GM19035 (cell line): ENCODE measurements at regions not wholly inside any gene's neighbourhood (a gene's known extent, or its start where the extent isn't known, plus 50 kb on each side); places are given as distances from the start of the nearest gene placed in this dataset.
"Not testable (repeated sequence)": the region's sequence is repeated elsewhere in the genome, so short reads cannot be mapped to it uniquely, and the experiment has no call there.

Experiments
- ATAC-seq: cut with Tn5 transposase; IDR thresholded peaks from one replicate; pipeline ENCODE4 v1.9.1; 2021; ENCODE audit not compliant: unreplicated experiment

GRCh38 chr13:104650431-104650830, 1584.2 kb upstream of the SLC10A2 start:
- ATAC-seq = no peak

- no peak for ATAC-seq
Measured at GRCh38 chr13:104648291-104648690, 1582.1 kb upstream of the SLC10A2 start.

- ATAC-seq = no peak
Measured at GRCh38 chr13:104645786-104646185, 1579.6 kb upstream of the SLC10A2 start.

GRCh38 chr13:104641309-104641708, 1575.1 kb upstream of the SLC10A2 start:
- ATAC-seq = no peak

DNA sequence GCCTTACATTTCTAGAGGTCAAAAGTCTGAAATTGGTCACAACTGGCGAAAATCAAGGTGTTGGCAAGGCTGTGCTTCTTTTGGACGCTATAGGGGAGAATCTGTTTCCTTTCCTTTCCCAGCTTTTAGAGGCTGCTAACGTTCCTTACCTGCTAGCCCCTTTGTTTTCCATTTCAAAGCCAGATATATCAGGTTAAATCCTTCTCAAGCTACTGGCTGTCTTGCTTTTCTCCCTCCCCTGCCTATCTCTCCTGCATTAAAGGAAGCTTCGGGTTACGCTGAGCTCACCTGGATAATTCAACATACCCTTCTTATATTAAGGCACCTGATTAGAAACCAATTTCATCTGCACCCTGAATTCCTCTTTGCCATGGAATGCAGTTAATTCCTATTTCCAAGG, 1569.7 kb upstream of the SLC10A2 start:
- ATAC-seq = no peak

DNA sequence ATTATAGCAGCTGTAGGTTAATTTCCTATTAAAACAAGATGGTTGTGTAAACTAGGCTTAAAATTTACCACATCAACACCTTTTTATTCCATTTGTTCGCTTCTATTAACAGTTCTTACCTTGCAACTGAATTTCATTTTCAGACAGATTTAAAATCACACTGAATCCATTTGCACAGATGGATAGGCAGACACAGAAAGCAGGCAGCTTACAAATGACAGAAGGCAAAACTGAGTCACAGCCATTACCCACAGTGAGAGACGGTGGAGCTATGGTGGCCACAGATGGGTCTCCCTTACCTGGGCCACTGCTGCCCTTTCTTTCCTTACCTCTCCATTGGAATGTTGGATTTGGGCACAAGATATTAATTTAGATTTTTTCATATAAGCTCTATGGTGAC, 1567.8 kb upstream of the SLC10A2 start:
- ATAC-seq = no peak

DNA sequence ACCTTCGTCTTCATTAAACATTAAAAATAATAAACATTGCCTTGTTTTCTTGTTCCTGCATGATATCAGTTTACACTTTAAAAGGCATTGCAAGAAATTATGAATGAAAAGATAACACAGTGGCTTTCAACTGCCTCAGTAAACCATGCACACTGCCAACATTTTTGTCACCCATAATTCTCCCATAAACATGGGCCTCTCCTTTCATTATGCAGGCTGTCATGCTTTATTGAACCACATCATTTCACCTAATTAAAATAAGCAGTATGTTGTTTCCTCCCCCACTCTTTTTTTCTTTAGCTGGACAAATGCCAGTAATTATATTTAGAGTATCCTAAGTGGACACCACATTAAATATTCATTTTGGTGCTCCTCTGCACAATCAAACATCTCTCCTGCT, 1566.5 kb upstream of the SLC10A2 start:
- ATAC-seq = no peak

DNA sequence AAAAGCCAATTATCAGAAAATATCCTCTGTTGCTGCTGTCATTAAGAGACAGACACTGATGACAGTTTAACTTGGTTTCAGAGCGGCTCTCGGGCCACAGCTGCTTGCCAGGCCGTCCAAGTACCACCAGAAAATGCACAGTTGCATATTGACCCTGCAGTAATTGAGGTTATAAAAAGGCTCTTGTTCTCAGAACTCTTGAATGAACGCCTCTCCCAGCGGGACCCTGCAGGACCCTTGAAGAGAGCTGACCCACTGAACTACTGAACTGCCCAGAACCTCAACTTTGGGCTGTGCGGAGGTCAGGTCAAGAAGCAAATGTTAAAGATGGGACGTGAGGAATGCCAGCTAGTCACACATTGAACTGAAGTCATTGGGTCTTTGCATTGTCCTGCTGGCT, 1559.0 kb upstream of the SLC10A2 start:
- no peak for ATAC-seq

DNA sequence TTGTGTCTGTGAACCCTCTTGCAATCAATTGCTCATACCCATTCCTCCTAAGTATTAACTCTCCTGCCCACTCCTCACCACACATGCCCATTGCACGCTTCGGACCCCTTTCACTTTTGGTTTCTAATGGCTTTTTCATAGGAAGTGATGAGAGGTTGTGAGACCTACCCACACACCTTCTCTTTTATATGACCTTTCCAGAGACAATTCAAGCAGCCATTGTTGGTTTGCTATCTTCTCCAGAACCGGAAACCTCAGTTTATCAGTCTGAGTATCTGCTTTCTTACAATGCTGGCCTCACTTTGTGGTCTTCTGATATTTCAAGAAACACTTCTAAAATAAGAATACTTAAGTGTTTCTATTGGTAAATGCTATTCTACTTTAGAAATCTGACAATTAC, 1550.8 kb upstream of the SLC10A2 start:
- no peak for ATAC-seq

- ATAC-seq = no peak
Measured at GRCh38 chr13:104614361-104615145, 1548.3 kb upstream of the SLC10A2 start.

- no peak for ATAC-seq
Measured at GRCh38 chr13:104608331-104608730, 1542.1 kb upstream of the SLC10A2 start.

- not testable (repeated sequence) for ATAC-seq
Measured at GRCh38 chr13:104605435-104605834, 1539.2 kb upstream of the SLC10A2 start.

DNA sequence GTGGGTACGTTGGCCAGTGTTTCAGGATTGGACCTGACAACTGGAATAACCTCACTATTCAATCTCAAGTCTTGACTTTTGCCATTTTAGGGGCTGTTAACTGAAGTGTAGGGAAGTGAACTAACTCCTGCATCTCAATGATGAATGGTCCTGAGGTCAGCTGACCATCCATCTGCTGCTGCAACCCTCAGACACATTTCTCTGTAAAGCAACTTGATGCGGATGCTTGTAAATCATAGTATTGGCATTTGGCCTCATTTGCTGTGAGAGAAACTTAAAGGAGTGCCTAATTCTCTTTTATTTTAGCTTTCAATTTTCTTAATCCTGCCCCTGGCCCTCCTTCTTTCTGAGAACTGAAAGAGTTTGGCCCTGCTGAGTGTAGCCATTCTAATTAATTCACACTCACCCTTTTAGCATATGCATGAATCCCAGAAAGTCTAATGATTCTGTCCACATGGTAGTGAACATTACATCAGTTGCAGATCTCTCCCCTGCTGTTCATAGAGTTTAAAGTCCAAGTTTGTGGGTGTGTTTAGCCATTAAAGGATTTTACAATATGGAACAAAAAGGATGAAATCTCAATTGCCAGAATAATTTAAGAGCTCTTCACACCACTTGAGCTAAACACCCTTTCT, 1531.4 kb upstream of the SLC10A2 start:
- no peak for ATAC-seq

- no peak for ATAC-seq
Measured at GRCh38 chr13:104595511-104595910, 1529.3 kb upstream of the SLC10A2 start.

GRCh38 chr13:104594806-104595205, 1528.6 kb upstream of the SLC10A2 start:
- ATAC-seq = no peak

DNA sequence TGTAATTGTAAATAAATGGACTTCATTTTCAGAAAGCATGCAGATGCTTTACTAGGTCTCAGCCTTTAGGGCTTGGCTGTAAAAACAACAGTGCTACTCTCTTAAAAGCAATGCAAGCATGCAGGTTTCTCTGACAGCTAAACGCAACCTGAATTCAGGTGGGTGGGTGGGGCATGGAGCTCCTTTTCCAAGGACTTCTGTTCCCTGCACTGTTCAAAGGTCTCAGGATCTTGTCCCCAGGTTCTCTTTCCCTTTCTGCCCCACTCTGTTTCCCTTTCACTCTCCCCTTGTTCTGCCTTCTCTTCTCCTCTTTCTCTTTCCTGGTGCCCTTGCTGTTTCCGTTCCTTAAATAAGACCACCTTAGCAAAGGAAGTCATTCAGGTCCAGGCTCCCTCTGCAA, 1527.5 kb upstream of the SLC10A2 start:
- ATAC-seq = no peak

GRCh38 chr13:104593251-104593576, 1527.0 kb upstream of the SLC10A2 start:
- ATAC-seq = no peak

GRCh38 chr13:104592545-104593250, 1526.5 kb upstream of the SLC10A2 start:
- no peak for ATAC-seq

- ATAC-seq = no peak
Measured at GRCh38 chr13:104592127-104592526, 1525.9 kb upstream of the SLC10A2 start.

- ATAC-seq = no peak
Measured at GRCh38 chr13:104586051-104586746, 1520.0 kb upstream of the SLC10A2 start.

DNA sequence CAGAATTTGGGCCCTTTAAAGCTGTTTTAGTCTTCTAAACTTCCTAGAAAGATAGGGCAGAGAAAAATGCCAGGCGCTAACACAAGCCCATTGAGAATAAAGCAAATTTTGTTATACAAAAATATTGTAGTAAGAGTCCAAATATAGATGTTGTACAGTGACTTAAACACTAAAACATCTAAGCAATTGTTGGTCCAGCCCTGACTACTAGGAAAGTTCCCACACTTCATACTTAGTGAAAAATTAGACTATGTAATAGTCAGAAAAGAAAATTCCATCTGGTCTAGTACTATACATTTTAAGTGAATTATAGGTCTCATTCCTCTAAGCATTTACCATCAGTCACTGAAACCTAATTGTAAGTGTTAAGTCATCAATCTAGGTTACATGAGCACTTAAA, 1518.3 kb upstream of the SLC10A2 start:
- ATAC-seq = no peak

DNA sequence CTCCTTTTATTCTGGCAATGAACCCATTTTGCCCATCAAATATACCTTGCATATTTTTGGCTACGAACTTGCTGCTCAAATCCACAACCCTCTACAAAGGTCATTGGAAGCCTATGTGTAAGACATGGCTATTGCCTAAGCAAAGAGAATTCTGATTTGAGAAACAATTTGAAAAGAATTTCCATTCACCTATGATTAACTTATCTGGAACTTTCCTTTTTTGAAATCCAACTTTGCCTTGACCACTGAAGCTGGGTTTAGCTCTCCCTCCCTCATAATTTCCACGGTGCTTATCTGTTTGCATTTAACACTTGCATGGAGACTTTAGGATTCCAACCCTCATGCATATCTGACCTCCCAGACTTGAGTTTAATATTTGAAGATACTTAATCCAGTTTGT, 1514.7 kb upstream of the SLC10A2 start:
- no peak for ATAC-seq
